CD8-positive, alpha-beta memory T cell (primary cell): ENCODE measurements at regions not wholly inside any gene's neighbourhood (a gene's known extent, or its start where the extent isn't known, plus 50 kb on each side); places are given as distances from the start of the nearest gene placed in this dataset.

ENCODE experiments used
- CTCF ChIA-PET: fragments of 350-600 bp; sonication (Branson Sonifier 250); formaldehyde crosslinking; loops from one replicate; lab custom pipeline; 2021; ENCODE audit warnings: antibody characterized with exemption; lab: Charles Lee
- POLR2A ChIA-PET: fragments of 350-600 bp; sonication (Branson Sonifier 250); formaldehyde crosslinking; loops from one replicate; lab custom pipeline; 2021; ENCODE audit warnings: antibody characterized with exemption; lab: Charles Lee
- DNase-seq, 5 donors: peaks; one replicate each; pipeline versions ENCODE4 v3.0.0 to v3.0.0-alpha.2; 2020 to 2022; ENCODE audit warnings: mixed read lengths in 1 of 5
- H3K27ac ChIP-seq: one replicate; pipeline ENCODE4 v1.7.0; 2013; ENCODE audit warnings: low read depth, mild to moderate bottlenecking, low read length, moderate library complexity
- H3K27me3 ChIP-seq: 2 replicates; pipeline ENCODE4 v1.7.0; 2013; ENCODE audit warnings: low read length, mild to moderate bottlenecking; ENCODE audit not compliant: insufficient read depth, poor library complexity, severe bottlenecking
- H3K36me3 ChIP-seq: 2 replicates; pipeline ENCODE4 v1.7.0; 2013; ENCODE audit warnings: mild to moderate bottlenecking, low read length, moderate library complexity; ENCODE audit not compliant: insufficient read depth
- H3K4me1 ChIP-seq: 2 replicates; pipeline ENCODE4 v1.7.0; 2013; ENCODE audit warnings: mild to moderate bottlenecking, low read length, moderate library complexity; ENCODE audit not compliant: insufficient read depth
- H3K4me3 ChIP-seq: 2 replicates; pipeline ENCODE4 v1.7.0; 2013; ENCODE audit warnings: mild to moderate bottlenecking, low read length
- H3K9me3 ChIP-seq: 2 replicates; pipeline ENCODE4 v1.7.0; 2013; ENCODE audit warnings: mild to moderate bottlenecking, low read length
- H3K27ac Mint-ChIP-seq, 8 donors: one replicate each; pipeline ENCODE4 v1.8.0; 2020 to 2021; ENCODE audit warnings: mixed read lengths in 8 of 8, mild to moderate bottlenecking in 6 of 8, inconsistent platforms in 3 of 8, moderate library complexity in 3 of 8
- H3K27me3 Mint-ChIP-seq, 2 donors: one replicate each; pipeline ENCODE4 v1.8.0; 2020 to 2021; ENCODE audit warnings: mixed read lengths in 2 of 2, mild to moderate bottlenecking in 1 of 2, moderate library complexity in 1 of 2
- H3K36me3 Mint-ChIP-seq, 3 donors: one replicate each; pipeline ENCODE4 v1.8.0; 2020 to 2021; ENCODE audit warnings: mixed read lengths in 3 of 3, inconsistent platforms in 1 of 3, mild to moderate bottlenecking in 1 of 3
- H3K4me1 Mint-ChIP-seq, 3 donors: one replicate each; pipeline ENCODE4 v1.8.0; 2020 to 2021; ENCODE audit warnings: mixed read lengths in 3 of 3, inconsistent platforms in 1 of 3, mild to moderate bottlenecking in 1 of 3
- H3K4me3 Mint-ChIP-seq, 7 donors: one replicate each; pipeline ENCODE4 v1.8.0; 2020 to 2021; ENCODE audit warnings: mixed read lengths in 7 of 7, mild to moderate bottlenecking in 6 of 7, moderate library complexity in 4 of 7, inconsistent platforms in 2 of 7
- H3K9me3 Mint-ChIP-seq, 5 donors: one replicate each; pipeline ENCODE4 v1.8.0; 2020 to 2022; ENCODE audit warnings: mixed read lengths in 5 of 5, mild to moderate bottlenecking in 3 of 5, moderate library complexity in 2 of 5, inconsistent platforms in 1 of 5

DNA sequence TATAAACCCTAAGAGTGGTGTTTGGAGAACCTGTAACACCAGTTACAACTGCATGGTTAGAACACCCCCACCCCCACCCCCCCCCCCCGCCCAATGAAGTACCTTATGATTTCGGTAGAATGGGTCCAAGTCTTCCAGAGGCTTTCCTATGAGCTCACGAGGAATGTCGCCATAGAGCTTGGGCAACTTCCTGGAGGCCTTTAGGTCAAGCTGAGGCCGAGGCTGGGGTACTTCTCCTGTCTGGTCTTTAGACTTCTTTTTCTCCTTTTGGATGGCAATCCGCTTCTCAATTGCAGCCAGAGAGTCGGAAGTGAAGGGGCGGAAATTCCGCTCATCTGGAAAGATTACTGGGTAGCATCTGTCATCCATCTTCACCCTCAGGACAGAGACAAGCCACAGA, 101.8 kb downstream of the SCN11A start:
- Histone ChIP-seq H3K36me3 (no peaks in the 10 kb centered on the region), H3K4me1 (no peaks in the 10 kb centered on the region), H3K4me3 (no peak overlapping the region), H3K27ac (no peak overlapping the region), H3K27me3 (no peaks in the 10 kb centered on the region), H3K9me3 (no peaks in the 10 kb centered on the region)
- Mint-ChIP-seq H3K27me3 (peaks cover 7 to 26% of the 10 kb centered on the region in 2 donors), H3K36me3 (no peaks in the 10 kb centered on the region), H3K4me3 (no peak overlapping the region), H3K27ac (no peak overlapping the region), H3K4me1 (no peaks in the 10 kb centered on the region), H3K9me3 (no peaks in the 10 kb centered on the region)
- no peak for DNase-seq
- POLR2A ChIA-PET: no interaction called here
- CTCF ChIA-PET: no interaction called here

DNA sequence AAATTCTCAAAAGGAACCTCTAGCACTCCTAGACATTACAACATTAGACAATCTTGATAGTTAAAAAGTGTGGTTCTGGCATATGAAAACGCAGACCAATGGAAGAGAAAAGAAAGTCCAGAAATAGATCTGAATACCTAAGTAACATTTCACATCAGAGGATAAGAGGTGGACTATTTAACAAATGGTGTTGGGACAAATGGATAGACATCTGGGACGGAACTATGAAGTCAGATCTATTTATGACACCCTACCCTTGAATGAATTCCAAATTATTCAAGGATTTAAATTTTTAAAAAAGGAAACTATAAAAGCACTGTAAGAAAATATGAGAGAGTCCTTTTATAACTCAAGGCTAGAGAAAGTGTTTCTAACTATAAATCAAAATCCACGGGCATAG, 111.3 kb downstream of the SCN11A start:
- Histone ChIP-seq H3K27me3 (no peaks in the 10 kb centered on the region), H3K4me1 (no peaks in the 10 kb centered on the region), H3K9me3 (no peaks in the 10 kb centered on the region), H3K36me3 (no peaks in the 10 kb centered on the region), H3K27ac (no peak overlapping the region), H3K4me3 (no peak overlapping the region)
- H3K27ac Mint-ChIP-seq: no peak overlapping the region
- peaks cover 0 to 3% of the 10 kb centered on the region in 2 donors for H3K27me3 Mint-ChIP-seq
- CTCF ChIA-PET: no interaction called here
- H3K4me1 Mint-ChIP-seq: no peaks in the 10 kb centered on the region
- POLR2A ChIA-PET: no interaction called here
- H3K9me3 Mint-ChIP-seq: peaks cover 0 to 3% (median 0%) of the 10 kb centered on the region in 5 donors
- no peak for DNase-seq
- H3K36me3 Mint-ChIP-seq: no peaks in the 10 kb centered on the region
- no peak overlapping the region for H3K4me3 Mint-ChIP-seq

DNA sequence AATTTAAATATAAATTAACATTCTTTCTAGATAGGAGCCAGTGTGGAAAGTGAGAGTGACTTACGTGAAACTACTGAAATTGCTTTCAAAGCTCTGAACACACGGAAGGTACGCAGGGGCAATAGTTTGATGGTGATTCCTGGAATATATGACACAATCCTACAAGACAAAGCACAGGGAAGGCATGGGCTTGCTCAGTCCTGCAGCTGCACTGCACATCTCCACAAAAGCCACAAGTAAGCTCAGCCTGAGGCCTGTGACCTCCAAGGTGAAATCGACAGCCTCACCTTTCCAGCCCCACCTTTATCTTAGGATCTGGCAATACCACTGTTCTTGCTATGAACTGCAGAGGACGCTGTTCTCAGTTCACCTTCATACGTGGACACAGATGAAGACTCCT, 109.3 kb upstream of the SCN10A start:
- no peaks in the 10 kb centered on the region for H3K9me3 ChIP-seq
- ChIA-PET CTCF (no interaction called here), POLR2A (no interaction called here)
- no peaks in the 10 kb centered on the region for H3K4me1 Mint-ChIP-seq
- peaks cover 8 to 25% of the 10 kb centered on the region in 2 donors for H3K27me3 Mint-ChIP-seq
- no peaks in the 10 kb centered on the region for H3K36me3 ChIP-seq
- H3K4me1 ChIP-seq: no peaks in the 10 kb centered on the region
- no peak overlapping the region for H3K4me3 ChIP-seq
- no peak overlapping the region for H3K27ac ChIP-seq
- no peaks in the 10 kb centered on the region for H3K27me3 ChIP-seq
- no peak overlapping the region for H3K27ac Mint-ChIP-seq
- DNase-seq: no peak
- H3K36me3 Mint-ChIP-seq: no peaks in the 10 kb centered on the region
- H3K4me3 Mint-ChIP-seq: no peak overlapping the region
- no peaks in the 10 kb centered on the region for H3K9me3 Mint-ChIP-seq

DNA sequence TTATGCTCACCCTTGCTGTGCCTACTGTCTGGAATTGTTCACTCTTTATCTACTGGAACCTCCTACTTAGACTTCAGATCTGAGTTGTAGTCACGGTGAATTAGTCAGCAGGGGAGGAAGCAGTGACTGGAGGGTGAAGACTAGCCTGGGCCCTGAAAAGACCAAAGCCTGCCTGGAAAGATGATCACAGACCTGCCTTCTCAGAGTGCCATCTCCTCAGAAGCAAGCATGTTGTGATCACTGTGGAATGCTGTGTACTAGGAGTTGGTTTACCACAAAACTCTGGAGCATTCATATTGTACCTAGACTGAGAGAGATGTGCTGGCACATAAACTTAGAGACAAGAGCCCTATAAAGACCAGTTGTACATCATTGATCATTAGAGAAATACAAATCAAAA, 100.7 kb upstream of the SCN10A start:
- Mint-ChIP-seq H3K4me3 (no peak overlapping the region), H3K4me1 (no peaks in the 10 kb centered on the region), H3K9me3 (no peaks in the 10 kb centered on the region), H3K27ac (no peak overlapping the region), H3K36me3 (no peaks in the 10 kb centered on the region), H3K27me3 (peaks cover 3 to 18% of the 10 kb centered on the region in 2 donors)
- Histone ChIP-seq H3K27me3 (no peaks in the 10 kb centered on the region), H3K4me1 (no peaks in the 10 kb centered on the region), H3K4me3 (no peak overlapping the region), H3K36me3 (no peaks in the 10 kb centered on the region), H3K9me3 (no peaks in the 10 kb centered on the region), H3K27ac (no peak overlapping the region)
- POLR2A ChIA-PET: no interaction called here
- CTCF ChIA-PET: no interaction called here
- DNase-seq: no peak

DNA sequence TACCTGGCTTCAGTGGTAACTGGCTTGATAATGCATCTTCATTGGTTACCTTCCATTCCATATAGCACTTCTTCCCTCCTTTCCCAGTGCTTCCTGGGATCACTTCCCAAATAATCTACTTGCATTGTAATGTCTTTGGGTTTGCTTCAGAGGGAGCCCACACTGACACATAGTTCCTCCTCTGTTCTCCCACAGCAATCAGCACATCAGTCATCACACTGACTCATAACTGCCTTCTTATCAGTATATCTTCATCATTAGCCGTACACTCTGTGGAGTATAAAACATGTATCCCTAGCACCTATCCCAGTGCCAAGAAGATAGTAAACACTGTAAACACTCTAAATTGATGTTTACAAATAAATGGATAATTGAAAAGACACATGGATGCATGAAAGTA, 91.4 kb upstream of the SCN10A start:
- no peak overlapping the region for H3K27ac Mint-ChIP-seq
- peaks cover 0 to 3% (median 0%) of the 10 kb centered on the region in 5 donors for H3K9me3 Mint-ChIP-seq
- Histone ChIP-seq H3K9me3 (no peaks in the 10 kb centered on the region), H3K27ac (no peak overlapping the region), H3K4me1 (no peaks in the 10 kb centered on the region), H3K36me3 (no peaks in the 10 kb centered on the region), H3K4me3 (no peak overlapping the region), H3K27me3 (no peaks in the 10 kb centered on the region)
- no peaks in the 10 kb centered on the region for H3K36me3 Mint-ChIP-seq
- POLR2A ChIA-PET: no interaction called here
- DNase-seq: no peak
- H3K27me3 Mint-ChIP-seq: peaks cover 1 to 5% of the 10 kb centered on the region in 2 donors
- CTCF ChIA-PET: no interaction called here
- H3K4me3 Mint-ChIP-seq: no peak overlapping the region
- H3K4me1 Mint-ChIP-seq: no peaks in the 10 kb centered on the region

DNA sequence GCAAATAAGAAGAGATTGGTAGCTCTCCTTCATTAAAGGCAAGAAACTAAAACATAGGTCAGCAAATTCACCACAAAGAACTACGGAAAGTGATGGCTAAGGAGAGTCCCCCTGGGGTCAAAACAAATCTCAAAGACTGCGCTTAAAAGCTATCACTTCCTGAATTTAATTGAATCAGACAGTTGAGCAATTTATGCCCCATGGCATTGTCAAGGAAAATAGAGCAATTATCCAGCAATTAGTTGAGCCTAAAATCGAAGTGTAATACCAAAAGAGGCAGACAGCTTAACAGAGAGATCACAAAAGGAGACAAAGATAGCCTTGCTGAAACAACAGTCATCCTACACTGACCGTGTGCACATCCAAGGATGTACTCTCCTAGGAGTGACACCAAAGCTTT, 74.4 kb upstream of the SCN10A start:
- H3K9me3 Mint-ChIP-seq: peaks cover 14 to 26% (median 17%) of the 10 kb centered on the region in 5 donors
- POLR2A ChIA-PET: no interaction called here
- DNase-seq: no peak
- Histone ChIP-seq H3K36me3 (no peaks in the 10 kb centered on the region), H3K27me3 (no peaks in the 10 kb centered on the region), H3K9me3 (no peaks in the 10 kb centered on the region), H3K4me3 (no peak overlapping the region), H3K27ac (no peak overlapping the region), H3K4me1 (no peaks in the 10 kb centered on the region)
- H3K4me1 Mint-ChIP-seq: no peaks in the 10 kb centered on the region
- peaks cover 5 to 7% of the 10 kb centered on the region in 2 donors for H3K27me3 Mint-ChIP-seq
- no peak overlapping the region for H3K4me3 Mint-ChIP-seq
- H3K36me3 Mint-ChIP-seq: no peaks in the 10 kb centered on the region
- CTCF ChIA-PET: no interaction called here
- H3K27ac Mint-ChIP-seq: no peak overlapping the region

DNA sequence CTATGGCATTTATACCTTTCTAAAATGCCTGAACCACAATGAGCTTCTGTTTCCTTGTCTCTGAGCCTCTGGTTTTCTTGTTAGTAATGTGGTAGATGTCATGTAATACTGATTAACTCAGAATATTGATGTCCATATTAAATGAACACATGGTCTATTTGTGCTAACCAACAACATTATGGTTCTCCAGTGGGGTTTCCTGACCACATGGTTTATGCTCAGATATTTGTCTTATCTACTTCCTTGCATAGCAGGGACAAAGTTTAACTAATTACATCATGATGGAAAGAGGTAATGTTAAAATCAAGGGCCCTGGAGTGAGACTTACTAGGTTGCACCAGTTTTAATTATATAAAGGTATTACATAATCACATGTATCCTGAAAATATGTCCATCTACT, 62.6 kb upstream of the SCN10A start:
- ChIA-PET POLR2A (no interaction called here), CTCF (no interaction called here)
- DNase-seq: no peak
- Histone ChIP-seq H3K27me3 (no peaks in the 10 kb centered on the region), H3K27ac (no peak overlapping the region), H3K36me3 (no peaks in the 10 kb centered on the region), H3K4me1 (no peaks in the 10 kb centered on the region), H3K9me3 (no peaks in the 10 kb centered on the region), H3K4me3 (no peak overlapping the region)
- H3K4me3 Mint-ChIP-seq: no peak overlapping the region
- H3K9me3 Mint-ChIP-seq: no peaks in the 10 kb centered on the region
- H3K27me3 Mint-ChIP-seq: peaks cover 5 to 19% of the 10 kb centered on the region in 2 donors
- H3K36me3 Mint-ChIP-seq: no peaks in the 10 kb centered on the region
- no peak overlapping the region for H3K27ac Mint-ChIP-seq
- H3K4me1 Mint-ChIP-seq: no peaks in the 10 kb centered on the region
